ENCODE measurements at regions not wholly inside any gene's neighbourhood (a gene's known extent, or its start where the extent isn't known, plus 50 kb on each side); places are given as distances from the start of the nearest gene placed in this dataset.
"Not testable (repeated sequence)": the region's sequence is repeated elsewhere in the genome, so short reads cannot be mapped to it uniquely, and the experiment has no call there.

GRCh38 chr16:14002416-14002990, 68.6 kb upstream of the MRTFB start:
- intact Hi-C loops (cut with DNase I): no loop called here
- DNase-seq: no peak

DNA sequence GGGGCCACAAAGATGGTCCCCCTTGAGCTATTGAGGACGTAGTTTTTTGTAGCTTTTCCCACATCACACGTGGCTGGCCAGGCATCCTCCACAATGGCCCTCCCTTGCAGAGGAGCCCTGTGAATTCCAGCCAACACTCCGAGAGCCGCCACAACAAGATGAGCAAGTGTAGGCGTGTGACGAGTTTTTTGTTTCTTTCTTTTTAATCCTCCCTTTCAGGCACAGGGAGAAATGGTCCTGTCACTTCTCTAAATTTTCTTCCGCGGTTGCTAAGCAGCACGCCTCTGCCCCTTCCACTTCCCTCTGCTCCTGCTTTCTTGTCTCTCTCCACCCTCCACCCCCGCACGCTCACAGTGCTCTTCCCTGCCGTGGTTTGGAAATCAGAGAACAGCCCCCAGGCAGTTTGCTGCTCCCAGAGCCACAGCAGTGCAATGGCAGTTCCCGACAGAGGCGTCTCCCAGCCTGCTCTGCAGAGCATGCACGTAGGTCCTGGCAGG, 68.0 kb upstream of the MRTFB start:
- peak; percentile 27 to 97 (median 80) for DNase-seq
- intact Hi-C loops (cut with DNase I): no loop called here

DNA sequence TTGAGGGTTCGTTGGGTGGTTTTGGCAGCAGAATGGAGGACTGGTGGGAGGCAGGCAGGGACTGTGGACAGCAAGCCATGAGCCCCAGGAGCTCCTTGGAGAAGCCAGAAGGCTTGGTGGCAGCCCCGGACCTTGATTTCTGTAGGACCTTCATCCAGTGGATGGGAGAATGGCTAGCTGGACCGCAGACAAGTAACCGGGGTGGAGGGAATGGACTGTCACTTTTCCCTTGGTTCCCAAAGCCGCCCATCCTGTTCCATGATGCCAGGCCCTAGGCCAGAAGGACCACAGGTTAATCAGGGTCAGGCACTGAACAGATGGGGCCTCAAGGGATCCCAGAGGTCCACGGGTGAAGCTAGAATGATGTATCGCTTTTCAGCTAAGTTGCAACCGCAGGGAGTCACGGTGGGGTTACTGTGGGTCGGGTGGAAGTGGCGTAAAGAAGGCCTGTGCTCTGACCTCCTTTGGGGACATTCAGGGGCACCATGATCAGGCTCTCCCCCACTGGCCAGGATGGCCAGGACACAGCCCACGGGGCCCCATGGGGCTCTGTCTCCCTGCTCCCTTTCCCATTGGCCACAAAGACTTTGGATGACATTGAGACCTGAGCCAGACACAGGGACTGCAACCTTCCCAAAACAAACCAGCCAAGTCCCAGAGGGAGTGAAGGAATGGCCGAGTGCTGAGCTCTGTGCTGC, 66.9 kb upstream of the MRTFB start:
- no peak for DNase-seq
- intact Hi-C loops (cut with DNase I): no loop called here

GRCh38 chr16:14004729-14005315, 66.3 kb upstream of the MRTFB start:
- intact Hi-C loops (cut with DNase I): no loop called here

DNA sequence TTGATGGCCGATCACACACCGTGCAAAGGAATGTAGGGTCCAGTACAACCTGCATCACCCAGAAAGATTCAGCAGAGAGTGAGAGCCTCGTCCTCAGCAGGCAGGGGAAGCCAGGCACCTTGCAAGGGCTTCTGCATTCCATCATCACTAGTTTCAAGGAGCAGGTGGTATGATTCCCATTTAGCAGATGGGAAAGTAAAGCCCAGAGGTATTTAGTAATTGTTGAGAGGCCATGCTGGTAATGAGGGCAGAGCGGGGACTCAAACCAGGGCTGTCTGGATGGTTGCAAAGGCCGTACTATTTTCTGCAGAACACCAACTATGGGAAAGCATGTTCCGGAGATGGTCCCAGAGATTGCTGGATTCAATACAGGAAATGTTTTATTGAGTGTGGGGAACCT, 65.8 kb upstream of the MRTFB start:
- no peak for DNase-seq
- intact Hi-C loops (cut with DNase I): no loop called here

More at GRCh38 chr16:14004729-14005315, 66.3 kb upstream of the MRTFB start:
- peak in 2 of 10 donors; percentile 69 to 73 for DNase-seq

GRCh38 chr16:14007450-14007849, 63.7 kb upstream of the MRTFB start:
- no peak for DNase-seq
- intact Hi-C loops (cut with DNase I): no loop called here

- DNase-seq: no peak
- intact Hi-C loops (cut with DNase I): no loop called here
Observed at GRCh38 chr16:14011001-14011400, 60.1 kb upstream of the MRTFB start.

GRCh38 chr16:14011846-14012245, 59.3 kb upstream of the MRTFB start:
- DNase-seq: no peak
- intact Hi-C loops (cut with DNase I): no loop called here

GRCh38 chr16:14013145-14013570, 58.0 kb upstream of the MRTFB start:
- no peak for DNase-seq
- intact Hi-C loops (cut with DNase I): no loop called here

DNA sequence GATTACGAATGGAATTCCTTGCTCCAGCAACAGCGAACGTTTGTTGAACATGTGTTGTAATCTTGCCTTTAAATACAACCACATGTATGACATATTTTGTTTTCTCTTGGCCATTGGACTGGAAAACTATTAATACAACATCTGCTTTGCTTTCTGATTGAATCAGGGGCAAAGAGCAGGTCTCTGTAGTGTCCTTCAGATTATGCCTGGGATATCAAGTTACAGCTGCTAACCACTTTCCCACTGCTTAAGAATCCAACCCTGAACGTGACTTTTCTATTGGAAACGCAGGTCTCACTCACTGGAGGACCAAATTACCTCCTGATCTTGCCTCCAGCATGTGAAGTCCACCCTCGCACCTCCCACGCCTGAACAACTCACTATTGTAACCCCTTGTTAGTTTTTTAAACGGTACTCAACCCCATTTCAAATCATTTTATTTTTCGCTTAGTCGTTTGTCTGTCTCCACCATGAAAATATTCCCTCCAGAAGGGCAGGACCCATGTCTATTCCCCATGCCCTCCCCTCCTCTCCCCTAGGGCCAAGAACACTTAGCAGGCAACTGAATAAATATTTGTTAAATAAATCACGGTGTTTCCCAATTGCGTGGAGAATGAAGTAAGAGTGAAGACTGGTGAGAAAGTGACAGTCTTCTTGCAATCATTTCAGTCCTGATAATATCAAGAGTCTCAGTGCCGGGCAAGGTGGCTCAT, 57.4 kb upstream of the MRTFB start:
- intact Hi-C loops (cut with DNase I): no loop called here
- no peak for DNase-seq

DNA sequence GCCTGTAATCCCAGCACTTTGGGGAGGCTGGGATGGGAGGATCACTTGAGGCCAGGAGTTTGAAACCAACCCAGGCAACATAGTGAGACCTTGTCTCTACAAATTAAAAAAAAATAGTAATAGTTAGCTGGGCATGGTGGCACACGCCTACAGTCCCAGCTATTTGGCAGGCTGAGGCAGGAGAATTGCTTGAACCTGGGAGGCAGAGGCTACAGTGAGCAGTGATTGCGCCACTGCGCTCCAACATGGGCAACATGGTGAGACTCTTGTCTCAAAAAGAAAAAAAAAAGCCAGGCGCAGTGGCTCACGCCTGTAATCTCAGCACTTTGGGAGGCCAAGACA, 56.9 kb upstream of the MRTFB start:
- intact Hi-C loops (cut with DNase I): no loop called here

DNA sequence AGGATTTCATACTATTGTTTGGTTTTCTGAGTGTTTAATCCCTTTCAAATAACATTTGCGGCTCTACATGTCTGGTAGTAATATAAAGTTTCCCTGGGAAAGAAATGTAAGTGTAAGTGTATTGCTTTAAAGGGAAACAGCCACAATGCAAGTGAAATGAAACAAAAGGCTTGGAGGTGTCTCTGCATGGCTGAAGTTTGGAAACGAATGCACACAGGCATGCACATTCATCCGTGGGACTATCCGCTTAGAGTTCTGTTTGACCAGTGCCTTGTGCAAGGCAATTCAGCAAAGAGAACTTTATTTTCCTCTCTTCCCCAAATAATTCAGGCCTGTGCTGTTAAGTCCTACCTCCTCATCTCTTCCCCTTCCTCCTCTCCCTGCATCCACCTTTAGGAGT, 56.1 kb upstream of the MRTFB start:
- intact Hi-C loops (cut with DNase I): no loop called here
- DNase-seq: no peak

More for the DNA sequence above, 56.9 kb upstream of the MRTFB start:
- DNase-seq: no peak

GRCh38 chr16:14015461-14015860, 55.7 kb upstream of the MRTFB start:
- intact Hi-C loops (cut with DNase I): no loop called here
- DNase-seq: no peak

- intact Hi-C loops (cut with DNase I): no loop called here
- DNase-seq: no peak
Observed at GRCh38 chr16:14015948-14016347, 55.2 kb upstream of the MRTFB start.

- DNase-seq; intact Hi-C loops (cut with DNase I): not testable (repeated sequence)
Observed at GRCh38 chr16:14016362-14016761, 54.8 kb upstream of the MRTFB start.

DNA sequence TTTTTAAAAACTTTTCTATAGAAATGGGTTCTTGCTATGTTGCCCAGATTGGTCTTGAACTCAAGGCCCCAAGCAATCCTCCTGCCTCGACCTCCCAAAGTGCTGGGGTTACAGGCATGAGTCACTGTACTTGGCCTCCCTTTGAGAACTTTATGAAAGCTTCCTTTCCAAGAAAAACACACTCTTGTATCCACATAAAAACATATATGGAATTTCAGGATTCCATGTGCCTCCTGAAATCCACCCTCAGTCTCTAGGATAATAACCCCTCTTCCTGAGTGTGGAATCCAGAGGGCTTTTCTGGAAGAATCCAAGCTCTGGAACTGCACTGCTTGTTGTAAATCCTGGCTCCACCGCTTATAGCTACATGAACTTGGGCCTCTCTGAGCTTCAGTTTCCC, 53.2 kb upstream of the MRTFB start:
- DNase-seq: no peak
- intact Hi-C loops (cut with DNase I): no loop called here

- no peak for DNase-seq
- intact Hi-C loops (cut with DNase I): no loop called here
Observed at GRCh38 chr16:14018851-14019250, 52.3 kb upstream of the MRTFB start.

DNA sequence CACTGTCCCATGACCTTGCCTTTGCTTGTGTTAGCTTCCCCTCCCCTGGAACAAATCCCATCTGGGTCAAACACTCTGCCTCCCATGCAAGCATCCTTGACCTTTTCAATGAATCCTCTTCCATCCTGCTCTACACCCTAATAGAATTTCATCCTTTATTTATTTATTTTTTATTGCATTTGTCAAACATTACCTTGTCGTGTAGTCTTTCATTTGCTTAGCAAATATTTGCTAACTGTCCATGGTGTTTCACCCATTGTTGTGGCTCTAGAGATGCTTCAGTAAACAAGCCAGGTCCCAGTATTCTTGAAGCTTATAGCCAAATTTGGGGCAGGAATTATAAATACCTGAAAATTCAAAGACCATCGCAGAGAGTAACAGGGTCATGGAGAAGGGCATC, 51.0 kb upstream of the MRTFB start:
- no peak for DNase-seq

More for the DNA sequence above, 51.0 kb upstream of the MRTFB start:
- intact Hi-C loops (cut with DNase I): no loop called here

All from posterior cingulate gyrus (tissue), 11 donors.